ENCODE measurements at regions not wholly inside any gene's neighbourhood (a gene's known extent, or its start where the extent isn't known, plus 50 kb on each side); places are given as distances from the start of the nearest gene placed in this dataset.

- no peak for TF ChIP-seq CTCF (IDR thresholded peaks at IDR 0.05; ENCODE audit: low read depth, low read length)
- no peak for DNase-seq (ENCODE audit: extremely low read depth, low read depth)
Observed at GRCh38 chr6:119581220-119581619, 231.7 kb upstream of the MAN1A1 start.

- DNase-seq (ENCODE audit: extremely low read depth, low read depth) = peak; percentile 25
Observed at GRCh38 chr6:119575721-119576120, 226.2 kb upstream of the MAN1A1 start.

GRCh38 chr6:119568580-119568979 is 219.0 kb upstream of the MAN1A1 start:
- DNase-seq (ENCODE audit: extremely low read depth, low read depth) = no peak
- no peak for TF ChIP-seq CTCF (IDR thresholded peaks at IDR 0.05; ENCODE audit: low read depth, low read length)

More at GRCh38 chr6:119575721-119576120, 226.2 kb upstream of the MAN1A1 start:
- no peak for TF ChIP-seq CTCF (IDR thresholded peaks at IDR 0.05; ENCODE audit: low read depth, low read length)

GRCh38 chr6:119566546-119567260 is 217.1 kb upstream of the MAN1A1 start:
- DNase-seq (ENCODE audit: extremely low read depth, low read depth) = no peak
- TF ChIP-seq CTCF (IDR thresholded peaks at IDR 0.05; ENCODE audit: low read depth, low read length) = no peak

GRCh38 chr6:119565893-119566292 is 216.3 kb upstream of the MAN1A1 start:
- no peak for DNase-seq (ENCODE audit: extremely low read depth, low read depth)
- TF ChIP-seq CTCF (IDR thresholded peaks at IDR 0.05; ENCODE audit: low read depth, low read length) = no peak

GRCh38 chr6:119562168-119562567 is 212.6 kb upstream of the MAN1A1 start:
- TF ChIP-seq CTCF (IDR thresholded peaks at IDR 0.05; ENCODE audit: low read depth, low read length) = no peak
- DNase-seq (ENCODE audit: extremely low read depth, low read depth) = no peak

- no peak for TF ChIP-seq CTCF (IDR thresholded peaks at IDR 0.05; ENCODE audit: low read depth, low read length)
- no peak for DNase-seq (ENCODE audit: extremely low read depth, low read depth)
Observed at GRCh38 chr6:119559586-119559985, 210.0 kb upstream of the MAN1A1 start.

Measured in AG09319 (cell line).